SIG-M5 treated with dmso at 0.1 percent for 504 hours (cell line): ENCODE measurements at regions not wholly inside any gene's neighbourhood (a gene's known extent, or its start where the extent isn't known, plus 50 kb on each side); places are given as distances from the start of the nearest gene placed in this dataset.
"Not testable (repeated sequence)": the region's sequence is repeated elsewhere in the genome, so short reads cannot be mapped to it uniquely, and the experiment has no call there.

Source experiments
- DNase-seq: peaks from one replicate; lab custom pipeline; 2025; ENCODE audit not compliant: unreplicated experiment; lab: John Stamatoyannopoulos, UW

DNA sequence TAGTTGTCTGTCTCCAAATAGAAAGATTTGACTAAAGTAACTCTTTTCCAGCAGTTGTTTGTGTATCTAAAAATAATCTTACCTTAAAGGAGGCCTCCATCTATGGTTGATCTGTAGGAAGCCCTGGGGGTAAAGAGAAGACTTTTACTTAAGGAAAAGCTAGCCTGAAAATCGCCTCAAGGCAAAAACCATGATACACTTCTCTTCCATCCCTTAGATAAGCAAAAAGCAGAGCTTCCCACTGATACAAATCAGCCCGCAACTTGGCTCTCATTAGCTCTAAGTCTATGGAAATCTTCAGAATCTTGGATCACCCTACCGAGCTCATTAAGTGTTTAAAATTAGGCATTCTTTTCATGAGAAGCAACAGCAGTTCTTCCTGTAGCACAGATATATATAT lies 576.9 kb upstream of the PTBP2 start:
- DNase-seq = no peak

DNA sequence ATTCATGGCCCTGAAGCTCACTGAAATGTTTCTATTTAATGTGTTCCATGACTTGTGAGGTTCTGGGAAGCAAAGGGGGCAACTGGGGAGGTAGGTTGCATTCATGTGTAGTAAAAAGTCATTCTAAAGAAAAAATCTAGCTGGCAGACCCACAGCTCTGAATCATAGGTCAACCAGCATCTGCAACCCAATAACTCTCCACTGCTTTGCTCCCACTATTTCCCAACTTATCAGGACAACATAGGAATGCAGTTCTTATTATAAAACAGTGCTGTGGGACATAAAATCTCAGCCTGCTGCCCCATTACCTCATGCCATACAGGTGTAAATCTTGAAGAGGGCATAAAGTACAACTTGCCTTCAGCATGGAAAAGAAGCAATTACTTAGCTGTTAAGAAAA lies 576.1 kb upstream of the PTBP2 start:
- DNase-seq = no peak

DNA sequence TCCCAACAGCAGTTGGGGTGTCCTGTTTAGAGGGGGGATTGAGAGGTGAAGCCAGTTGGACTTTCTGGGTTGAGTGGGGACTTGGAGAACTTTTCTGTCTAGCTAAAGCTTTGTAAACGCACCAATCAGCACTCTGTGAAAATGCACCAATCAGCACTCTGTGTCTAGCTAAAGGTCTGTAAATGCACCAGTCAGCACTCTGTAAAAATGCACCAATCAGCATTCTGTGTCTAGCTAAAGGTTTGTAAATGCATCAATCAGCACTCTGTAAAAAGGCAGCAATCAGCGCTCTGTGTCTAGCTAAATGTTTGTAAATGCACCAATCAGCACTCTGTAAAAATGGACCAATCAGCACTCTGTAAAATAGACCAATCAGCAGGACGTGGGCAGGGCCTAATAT lies 568.6 kb upstream of the PTBP2 start:
- DNase-seq = not testable (repeated sequence)

GRCh38 chr1:96157101-96157500 lies 564.5 kb upstream of the PTBP2 start:
- DNase-seq = no peak

- no peak for DNase-seq
Measured at GRCh38 chr1:96159379-96159778, 562.2 kb upstream of the PTBP2 start.

- no peak for DNase-seq
Measured at GRCh38 chr1:96164053-96164452, 557.5 kb upstream of the PTBP2 start.

DNA sequence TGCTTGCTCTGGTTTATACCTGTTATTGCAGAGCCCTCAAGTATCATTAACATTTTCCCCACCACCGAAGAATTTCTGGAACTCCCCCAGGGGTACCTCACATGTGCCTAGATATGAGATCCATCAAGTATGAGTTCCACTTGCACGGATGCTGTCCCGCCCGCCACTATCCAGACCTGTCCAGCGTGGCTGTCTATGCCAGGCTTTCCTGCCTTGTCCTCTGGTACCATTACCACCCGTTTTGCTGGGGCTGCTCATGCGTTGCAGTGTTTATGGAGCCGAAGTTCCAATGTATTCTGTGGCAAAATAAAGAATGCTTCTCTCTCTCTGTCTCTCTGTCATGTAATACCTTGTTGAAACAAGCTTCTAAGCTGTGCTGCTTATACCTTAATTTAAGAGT lies 543.5 kb upstream of the PTBP2 start:
- DNase-seq = no peak

- no peak for DNase-seq
Measured at GRCh38 chr1:96183485-96183884, 538.1 kb upstream of the PTBP2 start.

GRCh38 chr1:96183928-96184327 lies 537.7 kb upstream of the PTBP2 start:
- DNase-seq = no peak

DNA sequence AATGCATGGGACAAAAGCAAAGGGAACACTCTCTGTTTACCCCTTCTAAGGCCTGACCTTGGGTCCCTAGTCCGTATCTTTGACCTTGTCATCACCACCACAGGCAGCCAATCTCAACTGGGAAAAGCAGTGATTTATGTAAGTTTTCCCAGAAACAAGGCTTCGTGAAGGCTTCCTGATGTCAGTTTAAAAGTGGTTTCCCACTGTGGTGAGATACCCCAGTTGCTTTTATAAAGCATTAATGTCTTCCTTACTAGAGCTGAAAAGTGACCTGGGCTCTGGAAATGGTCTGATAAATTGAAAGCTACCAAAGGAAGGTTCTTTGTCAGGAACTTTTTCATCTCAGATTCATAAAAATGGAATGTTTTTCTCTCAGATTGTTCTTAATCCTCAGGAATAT lies 536.4 kb upstream of the PTBP2 start:
- DNase-seq = no peak

DNA sequence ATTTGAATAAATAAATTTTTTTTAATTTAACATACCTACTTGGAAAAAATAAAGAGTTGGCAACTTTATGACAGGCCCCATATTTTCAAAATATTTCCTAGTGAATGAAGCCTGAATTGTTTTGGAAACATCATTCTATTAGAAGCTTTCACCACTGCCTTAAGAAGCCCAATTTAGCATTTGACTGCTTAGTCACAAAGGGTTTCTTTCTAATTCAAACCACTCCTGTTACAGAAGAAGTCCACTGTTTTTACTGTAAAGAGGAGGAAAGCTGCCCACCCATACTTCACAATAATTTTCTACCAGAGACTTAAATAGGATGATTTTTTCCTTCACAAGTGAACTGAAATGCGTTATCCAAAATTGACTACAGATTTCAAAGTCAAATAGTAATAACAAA lies 534.6 kb upstream of the PTBP2 start:
- DNase-seq = no peak

DNA sequence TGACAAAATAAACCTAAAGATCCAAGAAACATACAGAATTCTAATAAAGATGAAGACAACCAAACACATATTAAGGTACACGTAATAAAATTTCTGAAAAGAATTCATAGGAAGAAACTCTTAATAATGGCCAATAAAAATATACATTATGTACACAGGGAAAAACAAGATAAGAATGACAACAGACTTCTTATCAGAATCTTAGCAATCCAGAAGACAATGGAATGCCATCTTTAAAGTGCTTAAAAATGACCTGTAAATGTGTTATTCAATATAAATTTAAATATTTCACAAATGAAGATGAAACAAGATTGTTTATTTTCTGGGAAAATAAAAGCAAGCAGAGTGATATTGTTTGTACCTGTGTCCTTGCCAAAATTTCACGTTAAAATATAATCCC lies 530.4 kb upstream of the PTBP2 start:
- no peak for DNase-seq

GRCh38 chr1:96206451-96206850 lies 515.1 kb upstream of the PTBP2 start:
- DNase-seq = no peak

DNA sequence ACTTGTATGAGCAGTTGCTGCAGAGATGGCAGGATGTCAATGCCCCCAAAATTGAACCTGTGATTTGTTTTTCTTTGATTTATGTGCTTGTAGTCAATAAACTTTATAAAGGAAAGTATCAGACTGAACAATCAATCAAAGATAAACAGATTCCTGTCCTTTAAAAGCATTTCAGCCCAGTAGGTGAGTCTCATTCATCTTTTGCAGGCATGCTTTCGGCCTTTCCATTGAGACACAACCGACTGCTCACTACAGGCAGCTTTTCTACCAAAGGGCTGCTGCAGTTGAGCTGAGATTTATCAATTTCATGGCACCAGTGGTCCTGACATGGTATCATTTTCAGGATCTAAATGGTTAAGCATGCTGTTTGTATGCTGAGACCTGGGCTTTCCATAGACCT lies 513.6 kb upstream of the PTBP2 start:
- no peak for DNase-seq

DNA sequence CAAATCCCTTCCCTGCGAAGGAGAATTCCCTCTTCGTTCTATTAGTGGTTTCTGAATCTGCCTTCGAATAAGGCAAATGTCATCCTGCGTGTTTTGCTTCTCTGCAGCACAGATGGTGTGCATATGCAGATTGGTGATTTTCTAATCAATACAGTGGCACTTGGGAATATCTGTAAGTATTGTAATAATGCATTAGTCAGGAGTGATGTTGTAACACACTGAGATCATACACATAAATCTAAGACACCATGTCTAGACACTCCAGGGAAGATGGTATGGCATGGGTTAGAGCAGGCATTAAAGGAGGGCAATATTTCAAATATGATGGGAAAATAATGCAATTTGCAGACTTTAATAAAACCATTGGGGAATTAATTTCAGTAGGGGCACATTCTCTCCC lies 513.2 kb upstream of the PTBP2 start:
- no peak for DNase-seq

GRCh38 chr1:96210054-96210453 lies 511.5 kb upstream of the PTBP2 start:
- DNase-seq = no peak

DNA sequence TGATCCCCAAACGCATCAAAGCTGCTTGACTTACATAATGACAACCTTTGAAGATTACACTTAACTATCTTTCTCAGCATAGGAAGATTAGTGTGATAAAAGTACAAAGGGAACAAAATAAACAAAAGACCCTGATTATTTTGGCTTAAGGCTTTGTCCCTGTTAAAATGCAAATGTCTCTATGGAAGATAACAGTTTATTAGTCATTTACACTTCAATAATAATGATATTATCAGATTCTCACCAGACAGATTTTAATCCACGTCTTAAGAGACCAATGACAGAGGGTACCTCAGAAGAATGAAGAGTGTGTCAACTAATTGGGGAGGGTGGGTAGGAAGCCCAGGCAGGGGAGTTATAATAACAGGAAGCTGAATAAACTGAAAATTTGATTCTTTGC lies 510.4 kb upstream of the PTBP2 start:
- no peak for DNase-seq

DNA sequence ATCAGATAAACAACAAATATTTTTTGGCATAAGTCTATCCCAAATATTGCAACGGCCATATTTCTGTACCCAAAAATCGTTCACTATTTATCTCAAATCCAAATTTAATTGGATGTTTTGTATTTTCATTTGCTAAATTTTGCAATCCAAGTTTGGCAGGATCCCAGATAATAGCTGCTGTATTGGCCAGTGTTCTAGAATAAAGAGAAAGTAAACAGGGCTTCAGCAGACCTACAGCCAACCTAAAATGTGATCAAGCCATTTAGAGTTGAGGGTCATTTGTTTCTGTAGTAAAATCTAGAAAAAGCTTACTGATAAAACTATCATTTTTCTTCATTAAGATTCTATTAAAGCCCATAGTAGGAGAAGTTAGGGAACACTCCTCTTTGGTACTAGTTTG lies 506.6 kb upstream of the PTBP2 start:
- DNase-seq = no peak

DNA sequence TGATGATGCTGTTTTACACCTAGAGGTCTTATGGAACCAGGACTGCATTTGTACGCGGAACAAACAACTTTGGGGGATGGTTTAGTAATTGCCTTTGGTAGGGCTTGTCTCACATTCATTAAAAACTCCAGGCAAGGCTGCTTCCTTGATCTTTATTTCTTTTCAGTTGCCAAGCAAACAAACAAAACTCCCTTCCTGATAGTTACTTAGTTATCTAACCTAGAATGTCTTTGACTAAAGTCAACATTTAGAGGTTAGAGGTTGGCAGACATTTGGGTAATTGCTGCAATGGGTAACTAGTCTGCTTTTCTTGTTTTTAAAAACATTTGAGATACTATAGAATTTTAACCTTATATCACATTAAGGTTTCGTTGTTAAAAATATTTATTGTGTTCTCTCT lies 500.9 kb upstream of the PTBP2 start:
- DNase-seq = no peak

- DNase-seq = no peak
Measured at GRCh38 chr1:96222701-96223100, 498.9 kb upstream of the PTBP2 start.

GRCh38 chr1:96224229-96224628 lies 497.4 kb upstream of the PTBP2 start:
- DNase-seq = not testable (repeated sequence)

DNA sequence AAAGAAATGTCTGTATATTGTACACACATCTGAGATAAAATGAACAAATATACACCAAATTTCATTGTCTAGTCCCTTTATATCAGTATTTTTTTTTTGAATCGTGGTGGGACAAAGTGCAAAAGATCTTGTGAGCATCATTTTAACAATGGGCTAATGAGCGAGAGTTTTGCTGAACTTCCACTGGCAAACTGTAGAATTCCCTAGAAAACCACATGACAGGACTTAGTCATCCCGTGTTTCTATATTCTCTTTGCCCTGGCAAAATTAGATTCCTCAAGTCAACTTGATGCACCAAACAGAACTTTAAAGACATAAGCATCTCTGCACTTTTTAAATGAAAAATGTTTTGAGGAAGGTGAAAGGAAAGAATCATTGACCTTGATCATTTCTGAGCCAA lies 488.2 kb upstream of the PTBP2 start:
- no peak for DNase-seq

GRCh38 chr1:96234299-96234698 lies 487.3 kb upstream of the PTBP2 start:
- no peak for DNase-seq

DNA sequence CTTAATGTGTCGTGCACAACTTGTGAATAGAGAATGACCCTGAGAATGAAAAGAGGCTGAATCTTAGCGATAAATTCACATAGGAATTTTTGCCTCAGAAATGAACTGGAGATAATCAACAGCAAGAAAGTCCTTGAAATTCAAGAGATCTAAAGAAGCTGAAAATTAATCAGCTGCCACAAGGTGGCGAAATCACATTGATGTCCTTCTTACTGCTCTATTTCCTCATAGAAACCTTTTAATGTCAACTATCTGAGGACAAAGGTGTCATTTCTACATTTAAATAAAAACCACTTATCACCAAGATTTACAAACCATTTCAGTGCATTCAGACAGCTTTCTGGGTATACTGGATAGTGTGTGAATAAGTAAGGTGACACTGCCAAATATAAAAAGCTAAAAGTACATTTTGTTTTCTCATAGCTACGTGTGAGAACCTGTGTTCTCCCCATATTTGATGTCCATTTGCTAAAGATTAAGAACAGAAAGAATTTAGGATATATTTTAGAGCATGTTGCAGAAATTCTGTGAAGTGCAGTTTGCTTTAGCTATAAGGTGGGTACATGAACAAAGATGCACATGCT lies 485.3 kb upstream of the PTBP2 start:
- peak; percentile 44 for DNase-seq
